ENCODE measurements at regions not wholly inside any gene's neighbourhood (a gene's known extent, or its start where the extent isn't known, plus 50 kb on each side); places are given as distances from the start of the nearest gene placed in this dataset.
"Not testable (repeated sequence)": the region's sequence is repeated elsewhere in the genome, so short reads cannot be mapped to it uniquely, and the experiment has no call there.

DNA sequence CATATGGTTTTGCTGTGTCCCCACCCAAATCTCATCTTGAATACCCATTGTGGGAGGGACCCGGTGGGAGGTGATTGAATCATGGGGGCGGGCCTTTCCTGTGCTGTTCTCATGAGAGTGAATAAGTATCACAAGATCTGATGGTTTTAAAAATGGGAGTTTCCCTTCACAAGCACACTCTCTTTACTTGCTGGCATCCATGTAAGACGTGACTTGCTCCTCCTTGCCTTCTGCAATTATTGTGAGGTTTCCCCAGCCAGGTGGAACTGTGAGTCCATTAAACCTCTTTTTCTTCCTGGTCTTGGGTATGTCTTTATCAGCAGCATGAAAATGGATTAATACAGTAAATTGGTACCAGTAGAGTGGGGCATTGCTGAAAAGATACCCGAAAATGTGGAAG lies 627.8 kb downstream of the RFPL4B start:
- intact Hi-C loops (cut with micrococcal nuclease): not testable (repeated sequence)

- intact Hi-C loops (cut with micrococcal nuclease): not testable (repeated sequence)
These were observed 629.4 kb downstream of the RFPL4B start for GRCh38 chr6:112976579-112976978.

GRCh38 chr6:112979830-112980229 lies 632.7 kb downstream of the RFPL4B start:
- intact Hi-C loops (cut with micrococcal nuclease): no loop called here

DNA sequence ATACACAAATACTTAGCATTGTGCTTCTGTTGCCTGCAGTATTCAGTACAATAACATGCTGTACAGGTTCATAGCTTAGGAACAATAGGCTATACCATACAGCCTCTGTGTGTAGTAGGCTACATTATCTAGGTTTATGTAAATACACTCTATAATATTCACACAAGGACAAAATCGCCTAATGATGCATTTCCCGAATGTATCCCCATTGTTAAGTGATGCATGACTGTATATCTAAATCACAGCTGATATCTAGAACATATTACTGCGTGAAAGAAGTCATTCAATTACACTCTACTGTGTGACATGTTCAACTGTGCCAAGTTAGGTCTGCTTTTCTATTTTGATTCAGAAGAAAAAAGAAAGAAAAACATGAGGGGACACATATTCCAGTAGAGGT lies 633.5 kb downstream of the RFPL4B start:
- intact Hi-C loops (cut with micrococcal nuclease): no loop called here

- intact Hi-C loops (cut with micrococcal nuclease): no loop called here
These were observed 636.7 kb downstream of the RFPL4B start for GRCh38 chr6:112983713-112984261.

DNA sequence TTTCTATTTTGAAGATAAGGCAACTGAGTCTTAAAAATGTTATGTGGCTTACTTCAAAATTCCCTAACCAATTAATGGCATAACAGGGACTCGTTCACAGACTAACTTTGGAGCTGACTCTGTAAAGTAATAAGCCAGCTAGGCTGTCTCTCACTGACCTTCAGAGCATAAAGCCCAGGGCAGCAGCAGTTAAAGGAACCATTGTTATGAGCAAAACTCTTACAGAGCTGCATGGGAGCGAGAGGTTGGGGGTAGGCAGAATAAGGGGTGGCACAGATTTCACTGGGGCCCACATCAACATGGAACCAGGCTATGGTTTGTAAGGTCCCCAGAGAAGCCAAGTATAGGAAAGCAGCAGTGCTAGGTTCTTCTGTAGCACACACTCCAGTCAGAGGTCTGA lies 637.8 kb downstream of the RFPL4B start:
- intact Hi-C loops (cut with micrococcal nuclease): no loop called here

- intact Hi-C loops (cut with micrococcal nuclease): no loop called here
These were observed 639.2 kb downstream of the RFPL4B start for GRCh38 chr6:112986321-112986720.

DNA sequence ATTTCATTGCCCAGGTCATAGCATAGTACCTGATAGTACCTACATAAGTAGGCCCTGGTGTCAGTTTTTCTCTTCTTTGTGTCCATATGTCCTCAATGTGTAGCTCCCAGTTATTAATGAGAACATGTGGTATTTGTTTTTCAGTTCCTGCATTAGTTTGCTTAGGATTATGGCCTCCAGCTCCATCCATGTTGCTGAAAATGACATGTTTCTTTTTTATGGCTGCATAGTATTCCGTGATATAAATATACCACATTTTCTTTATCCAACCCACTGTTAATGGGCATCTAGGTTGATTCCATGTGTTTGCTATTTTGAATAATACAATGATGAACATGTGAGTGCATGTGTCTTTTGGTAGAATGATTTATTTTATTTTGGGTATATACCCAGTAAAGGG lies 641.6 kb downstream of the RFPL4B start:
- intact Hi-C loops (cut with micrococcal nuclease): no loop called here

DNA sequence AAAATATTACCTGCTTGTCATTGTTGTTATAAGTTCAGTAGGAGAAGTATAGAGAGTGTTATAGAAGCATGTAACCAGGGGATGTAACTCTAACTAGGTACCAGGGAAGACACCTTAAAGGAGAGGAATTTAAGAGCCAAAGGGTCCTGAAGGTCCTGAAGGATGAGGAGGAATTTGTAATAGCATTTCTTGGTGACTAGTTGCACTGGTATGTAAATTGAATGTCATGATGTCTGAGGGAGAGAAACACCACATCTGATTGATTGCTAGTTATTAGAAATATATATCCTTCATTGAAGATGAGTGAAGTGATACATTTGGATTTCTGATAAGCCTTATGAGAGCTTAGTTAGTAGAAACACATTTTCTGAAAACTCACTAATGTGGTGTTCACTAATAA lies 643.8 kb downstream of the RFPL4B start:
- intact Hi-C loops (cut with micrococcal nuclease): no loop called here

DNA sequence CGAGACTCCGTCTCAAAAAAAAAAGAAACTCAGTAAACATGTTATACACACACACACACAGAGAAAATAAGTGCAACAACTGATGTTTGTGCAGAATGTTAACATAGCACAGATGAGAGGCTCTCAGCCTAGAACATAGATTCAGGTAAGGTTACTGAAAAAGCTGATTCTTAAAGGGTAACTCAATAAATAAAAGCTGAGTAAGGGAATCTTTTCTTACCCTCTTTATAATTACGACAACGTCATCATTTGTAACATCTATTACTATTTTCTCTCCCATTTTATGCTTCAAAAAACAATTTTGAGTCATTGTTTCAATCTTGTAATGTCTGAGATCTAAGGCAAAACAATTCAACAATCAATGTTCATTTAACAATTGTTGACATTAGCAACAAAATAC lies 644.8 kb downstream of the RFPL4B start:
- intact Hi-C loops (cut with micrococcal nuclease): no loop called here

DNA sequence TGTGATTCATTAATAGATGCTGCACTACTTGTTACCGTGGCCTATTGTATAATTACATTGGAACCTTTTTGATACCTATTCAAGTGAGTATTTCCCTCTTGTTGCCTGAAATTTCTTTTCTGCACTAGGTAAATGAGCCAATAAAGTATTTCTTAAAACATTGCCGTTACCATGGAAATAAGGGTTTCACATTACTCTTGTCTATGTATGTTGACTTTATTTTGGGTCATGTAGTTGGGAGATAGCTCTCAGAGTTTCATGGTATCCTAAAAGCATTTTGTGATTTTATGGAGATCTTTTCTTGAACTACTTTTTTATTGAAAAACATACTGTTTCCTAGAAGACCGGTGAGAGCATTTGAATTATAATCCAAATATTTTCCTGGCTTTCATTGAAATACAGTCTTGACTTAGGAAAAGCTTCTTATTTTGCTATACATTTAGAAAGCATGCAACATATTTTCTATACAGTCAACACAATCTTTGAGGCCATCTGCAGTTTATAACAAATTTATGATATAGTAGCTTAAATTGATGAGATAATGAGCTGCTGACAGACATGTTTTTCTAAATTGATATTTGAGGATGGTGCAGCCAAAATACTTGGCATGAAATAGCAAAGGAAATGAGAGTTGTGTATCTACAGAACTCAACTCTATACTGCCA lies 650.4 kb downstream of the RFPL4B start:
- intact Hi-C loops (cut with micrococcal nuclease): no loop called here

DNA sequence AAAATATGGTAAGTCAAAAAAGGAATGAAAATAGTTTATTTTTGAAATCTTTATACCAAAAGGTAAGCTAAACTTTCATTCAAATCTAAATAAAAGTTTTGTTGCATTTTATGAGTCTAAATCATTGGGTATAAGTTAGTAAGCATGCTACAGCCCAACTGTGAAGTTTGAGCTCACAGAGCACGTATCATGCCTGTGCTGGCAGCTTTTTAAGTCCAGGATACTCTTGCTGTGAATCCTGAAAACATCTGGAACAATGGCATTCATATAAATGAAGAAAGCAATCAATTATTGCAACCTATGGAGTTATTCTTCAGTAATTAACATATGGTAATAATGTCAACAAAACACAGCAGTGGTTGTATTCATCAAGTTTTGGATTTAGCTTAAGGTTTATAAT lies 656.9 kb downstream of the RFPL4B start:
- intact Hi-C loops (cut with micrococcal nuclease): no loop called here

- intact Hi-C loops (cut with micrococcal nuclease): no loop called here
These were observed 657.5 kb downstream of the RFPL4B start for GRCh38 chr6:113004470-113005270.

DNA sequence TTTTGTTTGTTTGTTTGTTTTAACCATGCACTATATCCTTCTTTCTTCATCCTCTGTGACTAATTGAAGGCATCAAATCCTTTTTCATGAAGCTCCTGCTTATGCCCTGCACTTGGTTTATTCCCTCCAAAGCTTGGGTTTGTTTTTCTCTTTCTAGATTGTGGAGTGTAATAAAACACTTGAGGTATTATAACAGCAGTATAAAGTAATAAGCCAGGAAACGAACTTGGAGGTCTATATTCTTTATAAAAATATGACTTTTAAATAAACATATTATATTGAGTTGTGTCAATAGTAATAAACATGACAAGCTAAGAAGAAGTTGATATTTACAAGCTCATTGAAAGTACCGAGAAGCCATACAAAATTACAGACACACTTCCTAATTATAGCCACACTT lies 659.4 kb downstream of the RFPL4B start:
- intact Hi-C loops (cut with micrococcal nuclease): no loop called here

- intact Hi-C loops (cut with micrococcal nuclease): no loop called here
These were observed 662.6 kb downstream of the RFPL4B start for GRCh38 chr6:113009682-113010081.

DNA sequence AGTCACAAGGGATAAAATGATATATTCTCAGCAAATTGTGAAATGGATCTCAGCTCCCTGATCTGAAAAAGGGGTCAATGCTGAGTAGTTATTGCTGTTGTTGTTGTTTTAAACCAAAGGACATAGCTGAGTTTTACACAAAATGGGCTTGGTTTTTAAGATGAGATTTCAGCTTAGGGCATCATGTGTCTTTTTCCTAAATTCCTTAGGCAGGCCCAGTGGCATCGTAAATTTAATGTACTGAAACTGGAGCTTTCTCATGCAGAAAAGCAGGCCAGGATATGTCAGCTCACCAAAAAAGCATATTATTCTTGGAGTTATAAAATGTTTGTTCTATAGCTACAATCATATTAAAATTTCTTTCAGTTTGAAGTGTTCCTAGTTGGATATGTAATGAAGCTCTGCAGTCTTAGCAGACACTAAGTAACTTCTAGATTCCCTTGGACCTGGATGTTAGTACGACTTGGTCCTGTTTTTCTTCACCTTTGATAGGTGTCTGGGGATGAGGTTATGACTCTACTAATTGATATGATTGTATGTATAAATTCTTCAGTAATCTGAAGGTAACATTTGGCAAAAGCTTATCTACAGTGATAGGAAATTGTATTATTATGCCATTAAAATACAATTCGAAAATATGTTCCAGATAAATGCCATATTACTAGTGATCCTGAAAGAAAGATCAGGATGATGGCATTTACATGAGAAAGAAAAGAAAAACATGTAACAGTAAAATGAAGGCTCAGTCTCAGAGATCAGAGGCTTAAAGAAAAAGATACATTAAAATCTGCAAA lies 663.3 kb downstream of the RFPL4B start:
- intact Hi-C loops (cut with micrococcal nuclease): no loop called here

- intact Hi-C loops (cut with micrococcal nuclease): no loop called here
These were observed 664.3 kb downstream of the RFPL4B start for GRCh38 chr6:113011389-113011788.

GRCh38 chr6:113011801-113012200 lies 664.7 kb downstream of the RFPL4B start:
- intact Hi-C loops (cut with micrococcal nuclease): no loop called here

GRCh38 chr6:113015249-113015648 lies 668.1 kb downstream of the RFPL4B start:
- intact Hi-C loops (cut with micrococcal nuclease): no loop called here

GRCh38 chr6:113017353-113017752 lies 670.2 kb downstream of the RFPL4B start:
- intact Hi-C loops (cut with micrococcal nuclease): no loop called here

- intact Hi-C loops (cut with micrococcal nuclease): no loop called here
These were observed 671.4 kb downstream of the RFPL4B start for GRCh38 chr6:113018351-113019151.

Data from T-helper 1 cell treated with Interleukin-12 subunit alpha and Interleukin-12 subunit beta and Interleukin-4 antibody, amounts not matched to agents 30 ng/mL and 1 ng/mL, for 36 hours (primary cell).